ENCODE measurements at regions not wholly inside any gene's neighbourhood (a gene's known extent, or its start where the extent isn't known, plus 50 kb on each side); places are given as distances from the start of the nearest gene placed in this dataset.

DNA sequence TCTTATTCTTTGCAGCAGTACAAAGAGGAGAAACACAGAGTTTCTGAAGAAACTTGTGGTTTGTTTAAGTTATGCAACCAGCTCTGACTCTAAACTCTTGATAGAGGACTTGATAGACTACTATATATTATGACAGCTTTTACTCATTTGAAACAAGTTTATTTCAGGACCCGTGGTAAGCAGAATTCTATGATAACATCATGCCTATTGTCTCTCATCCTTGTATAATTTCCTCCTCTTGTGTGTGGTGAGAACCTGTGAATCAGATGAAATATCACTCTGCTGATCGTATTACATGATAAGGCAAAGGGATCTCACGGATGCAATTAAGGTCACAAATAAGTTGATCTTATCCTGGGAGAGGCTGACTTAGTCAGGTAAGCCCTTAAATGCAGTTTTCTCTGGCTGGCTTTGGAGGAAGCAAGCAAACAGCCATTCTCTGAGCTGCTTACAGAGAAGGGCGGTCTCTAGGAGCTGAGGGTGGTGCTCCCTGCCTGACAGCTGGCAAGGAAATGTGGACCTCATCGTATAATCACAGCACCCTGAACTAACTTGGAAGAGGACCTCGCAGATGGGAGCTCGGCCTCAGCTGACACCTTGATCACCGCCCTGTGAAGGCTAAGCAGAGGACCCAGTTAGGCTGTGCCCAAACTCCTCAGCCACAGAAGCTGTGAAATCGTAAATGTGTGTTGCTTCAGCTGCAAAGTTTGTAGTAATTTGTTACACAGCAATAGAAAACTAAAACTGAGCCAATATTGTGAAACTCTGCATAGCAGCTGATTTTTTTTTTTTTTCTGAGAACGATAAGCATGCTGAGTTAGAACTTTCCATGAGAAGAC is 151.1 kb upstream of the DPT start:
- TF ChIP-seq, protein P1, sequence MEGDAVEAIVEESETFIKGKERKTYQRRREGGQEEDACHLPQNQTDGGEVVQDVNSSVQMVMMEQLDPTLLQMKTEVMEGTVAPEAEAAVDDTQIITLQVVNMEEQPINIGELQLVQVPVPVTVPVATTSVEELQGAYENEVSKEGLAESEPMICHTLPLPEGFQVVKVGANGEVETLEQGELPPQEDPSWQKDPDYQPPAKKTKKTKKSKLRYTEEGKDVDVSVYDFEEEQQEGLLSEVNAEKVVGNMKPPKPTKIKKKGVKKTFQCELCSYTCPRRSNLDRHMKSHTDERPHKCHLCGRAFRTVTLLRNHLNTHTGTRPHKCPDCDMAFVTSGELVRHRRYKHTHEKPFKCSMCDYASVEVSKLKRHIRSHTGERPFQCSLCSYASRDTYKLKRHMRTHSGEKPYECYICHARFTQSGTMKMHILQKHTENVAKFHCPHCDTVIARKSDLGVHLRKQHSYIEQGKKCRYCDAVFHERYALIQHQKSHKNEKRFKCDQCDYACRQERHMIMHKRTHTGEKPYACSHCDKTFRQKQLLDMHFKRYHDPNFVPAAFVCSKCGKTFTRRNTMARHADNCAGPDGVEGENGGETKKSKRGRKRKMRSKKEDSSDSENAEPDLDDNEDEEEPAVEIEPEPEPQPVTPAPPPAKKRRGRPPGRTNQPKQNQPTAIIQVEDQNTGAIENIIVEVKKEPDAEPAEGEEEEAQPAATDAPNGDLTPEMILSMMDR (IDR thresholded peaks at IDR 0.05) = no peak
- H3K4me3 ChIP-seq = peak overlapping the region; percentile 34
- no peak for DNase-seq (ENCODE audit: low spot score)
- H3K27ac ChIP-seq = peak overlapping the region; percentile 42 to 71

DNA sequence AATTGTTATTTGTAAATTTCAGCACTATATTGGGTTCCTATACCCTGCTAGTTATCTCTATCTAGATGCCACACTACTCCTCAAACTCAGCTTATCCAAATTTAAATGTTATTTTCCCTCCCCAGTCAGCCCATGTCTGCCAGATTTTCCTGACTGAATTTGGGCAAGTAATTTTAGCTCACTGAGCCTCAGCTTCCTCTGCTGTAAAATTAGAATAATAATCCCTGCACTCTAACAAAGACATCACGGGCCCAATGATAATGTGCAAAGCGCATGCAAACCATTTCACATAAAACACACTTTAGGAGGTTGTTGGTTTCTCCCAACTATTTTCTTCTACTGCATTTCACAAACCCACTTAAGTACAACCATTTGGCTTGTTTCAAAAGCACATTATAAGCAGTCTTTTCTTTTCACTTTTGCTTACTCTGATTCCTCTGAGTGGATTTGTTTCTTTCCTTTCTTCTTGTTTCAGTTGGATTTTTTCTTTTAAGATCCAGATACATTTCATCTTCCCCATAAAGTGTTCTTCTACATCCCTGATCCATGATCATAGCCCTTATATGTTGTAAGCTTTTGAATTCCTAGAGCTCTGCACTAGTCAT is 152.8 kb upstream of the DPT start:
- no peak overlapping the region for H3K4me3 ChIP-seq

DNA sequence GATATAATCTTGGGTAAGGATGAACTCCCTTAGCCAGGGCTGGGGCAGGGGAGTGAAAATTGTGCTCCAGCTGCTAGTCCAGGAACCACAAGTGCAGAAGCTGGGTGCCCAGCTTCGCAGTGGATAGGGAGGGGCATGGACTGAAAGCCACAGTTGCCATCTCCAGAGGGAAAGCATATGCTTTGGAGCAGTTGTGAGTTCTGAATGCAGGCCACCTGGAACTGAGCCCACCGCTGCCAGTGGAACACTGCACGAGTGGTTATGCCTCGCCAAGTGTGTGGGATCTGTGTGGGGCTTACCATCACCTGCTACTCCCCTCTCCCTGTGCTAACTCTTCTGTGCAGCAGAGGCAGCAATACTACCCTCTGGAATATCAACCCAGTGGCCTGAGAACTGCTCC is 158.4 kb upstream of the DPT start:
- no peak for DNase-seq (ENCODE audit: low spot score)
- no peak overlapping the region for H3K27ac ChIP-seq
- TF ChIP-seq, protein P1 (IDR thresholded peaks at IDR 0.05) = no peak
- no peak overlapping the region for H3K4me3 ChIP-seq

More for the DNA sequence above, 152.8 kb upstream of the DPT start:
- H3K27ac ChIP-seq = peak overlapping the region in 1 of 2 donors; percentile 28
- TF ChIP-seq, protein P1 (IDR thresholded peaks at IDR 0.05) = no peak
- DNase-seq (ENCODE audit: low spot score) = no peak

DNA sequence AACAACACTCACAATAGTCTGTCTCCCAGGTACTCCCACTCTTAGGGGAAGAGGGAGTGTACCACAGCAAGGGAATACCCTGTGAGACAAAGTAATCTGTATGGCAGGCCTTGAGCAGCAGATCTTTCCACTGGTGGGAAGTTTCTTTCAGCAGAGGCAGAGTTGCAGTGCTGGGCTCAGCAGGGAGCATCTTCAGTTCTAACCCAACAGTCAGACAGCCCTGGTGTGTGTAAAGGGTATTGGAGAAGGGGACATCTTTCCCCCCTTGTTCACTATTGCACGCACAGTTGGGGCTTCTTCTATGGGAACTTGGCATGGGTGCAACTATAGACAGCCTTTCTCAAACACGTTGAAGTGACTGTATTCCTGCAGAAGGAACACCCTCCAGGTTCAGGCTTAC is 159.4 kb upstream of the DPT start:
- no peak for DNase-seq (ENCODE audit: low spot score)
- TF ChIP-seq, protein P1 (IDR thresholded peaks at IDR 0.05) = no peak
- Histone ChIP-seq H3K4me3 (no peak overlapping the region), H3K27ac (no peak overlapping the region)

DNA sequence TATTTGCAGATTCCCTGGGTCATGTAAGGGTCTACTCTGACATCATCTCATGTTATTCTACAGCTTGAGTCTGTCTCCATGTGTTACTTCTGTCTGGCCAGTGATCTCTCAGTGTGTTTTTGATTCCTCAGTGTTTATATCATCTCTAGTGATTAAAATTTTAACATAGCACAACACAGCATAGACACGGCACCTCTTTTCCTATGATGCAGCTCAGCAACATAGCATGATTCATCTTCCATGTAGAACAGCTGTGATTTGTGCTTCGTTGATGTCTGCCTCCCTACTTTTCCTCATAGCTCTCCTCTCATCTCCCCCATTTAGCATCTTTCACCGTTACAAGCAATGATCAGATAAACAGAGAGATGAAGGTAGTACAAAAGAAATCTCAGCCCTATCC is 163.9 kb upstream of the DPT start:
- no peak overlapping the region for H3K4me3 ChIP-seq
- TF ChIP-seq, protein P1 (IDR thresholded peaks at IDR 0.05) = no peak
- peak overlapping the region; percentile 36 to 65 for H3K27ac ChIP-seq
- no peak for DNase-seq (ENCODE audit: low spot score)

DNA sequence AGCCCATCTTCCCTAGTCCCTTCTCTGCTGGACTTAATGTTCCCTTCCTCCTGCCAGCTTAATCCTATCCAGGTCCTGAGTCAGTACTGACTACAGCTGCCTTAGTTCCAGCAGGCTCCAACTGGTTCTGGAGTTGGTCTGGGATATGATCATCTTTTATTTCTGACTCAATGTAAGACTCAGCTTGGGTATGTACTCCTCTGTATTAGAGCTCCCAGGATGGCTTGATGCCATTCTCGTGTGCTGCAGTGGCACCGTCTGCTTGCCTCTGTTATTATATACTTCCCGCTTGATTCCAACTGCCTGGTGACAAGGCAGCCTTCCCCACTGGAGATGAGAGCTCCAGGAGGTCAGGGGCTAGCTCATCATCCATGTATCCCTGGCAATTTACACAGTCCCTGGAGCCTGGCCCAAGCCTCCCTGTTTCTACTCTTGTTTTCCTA is 164.4 kb upstream of the DPT start:
- DNase-seq (ENCODE audit: low spot score) = no peak
- TF ChIP-seq, protein P1 (IDR thresholded peaks at IDR 0.05) = no peak
- Histone ChIP-seq H3K4me3 (peak overlapping the region; percentile 31), H3K27ac (peak overlapping the region; percentile 36 to 65)

Measured in coronary artery (tissue), 2 donors.